Dermis blood vessel endothelial cell (primary cell): ENCODE measurements at regions not wholly inside any gene's neighbourhood (a gene's known extent, or its start where the extent isn't known, plus 50 kb on each side); places are given as distances from the start of the nearest gene placed in this dataset.
"Not testable (repeated sequence)": the region's sequence is repeated elsewhere in the genome, so short reads cannot be mapped to it uniquely, and the experiment has no call there.

Experiments
- DNase-seq: peaks from one replicate; pipeline ENCODE4 v3.0.0; 2010

GRCh38 chr9:65449886-65450610 is 165.0 kb upstream of the FOXD4L5 start:
- not testable (repeated sequence) for DNase-seq

DNA sequence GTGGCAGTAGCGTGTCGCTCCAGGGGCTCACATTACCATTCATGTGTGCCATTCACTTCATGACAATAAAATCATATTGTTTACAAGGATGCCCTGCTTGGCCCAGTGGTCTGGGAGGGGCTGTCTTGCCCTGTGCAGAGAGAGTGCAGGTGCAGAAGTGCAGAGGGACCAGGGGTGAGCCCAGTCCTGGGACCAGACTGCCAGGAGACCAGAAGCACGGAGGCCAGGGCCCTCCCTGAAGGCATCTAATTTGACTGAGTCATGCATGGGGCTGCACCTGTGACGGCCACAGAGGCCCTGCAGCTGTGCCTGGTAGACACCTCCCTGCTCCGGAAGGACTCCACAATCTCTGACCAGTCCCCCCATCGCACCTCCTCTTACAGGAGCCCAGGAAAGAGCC is 164.4 kb upstream of the FOXD4L5 start:
- no peak for DNase-seq

GRCh38 chr9:65447146-65447545 is 162.1 kb upstream of the FOXD4L5 start:
- DNase-seq = not testable (repeated sequence)

GRCh38 chr9:65445991-65446390 is 161.0 kb upstream of the FOXD4L5 start:
- not testable (repeated sequence) for DNase-seq

GRCh38 chr9:65444943-65445342 is 159.9 kb upstream of the FOXD4L5 start:
- no peak for DNase-seq

DNA sequence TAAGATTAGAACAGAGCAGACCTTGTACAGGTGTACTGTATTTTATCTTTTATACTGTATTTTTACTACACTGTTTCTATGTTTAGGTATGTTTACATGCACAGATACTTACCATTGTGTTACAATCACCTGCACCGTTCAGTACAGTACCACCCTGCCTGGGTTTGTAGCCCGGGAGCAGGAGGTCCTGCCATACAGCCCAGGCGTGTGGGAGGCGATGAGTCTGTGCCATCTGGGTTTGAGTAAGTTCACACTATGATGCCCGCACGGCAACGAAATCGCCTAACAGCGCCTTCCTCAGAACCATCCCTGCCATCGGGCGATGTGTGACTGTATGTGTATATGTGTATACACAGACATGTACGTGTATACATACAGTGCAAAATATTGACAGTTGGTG is 157.1 kb upstream of the FOXD4L5 start:
- not testable (repeated sequence) for DNase-seq

- DNase-seq = not testable (repeated sequence)
Observed at GRCh38 chr9:65441324-65441920, 156.4 kb upstream of the FOXD4L5 start.

DNA sequence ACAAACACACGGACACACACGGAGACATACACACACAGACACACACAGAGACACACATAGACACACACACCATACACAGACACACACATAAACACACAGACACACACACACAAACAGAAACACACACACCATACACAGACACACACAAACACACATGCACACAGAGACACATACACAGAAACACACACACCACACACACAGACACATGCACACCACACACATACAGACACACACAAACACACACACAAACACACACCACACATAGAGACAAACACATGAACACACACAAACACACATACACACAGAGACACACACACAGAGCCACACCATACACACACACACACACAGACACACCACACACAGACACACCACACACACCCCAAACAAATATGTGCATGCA is 152.7 kb upstream of the FOXD4L5 start:
- no peak for DNase-seq

GRCh38 chr9:65435464-65435863 is 150.5 kb upstream of the FOXD4L5 start:
- DNase-seq = no peak

GRCh38 chr9:65432722-65433323 is 147.8 kb upstream of the FOXD4L5 start:
- no peak for DNase-seq

- DNase-seq = no peak
Observed at GRCh38 chr9:65432051-65432450, 147.0 kb upstream of the FOXD4L5 start.

GRCh38 chr9:65430221-65430620 is 145.2 kb upstream of the FOXD4L5 start:
- no peak for DNase-seq

DNA sequence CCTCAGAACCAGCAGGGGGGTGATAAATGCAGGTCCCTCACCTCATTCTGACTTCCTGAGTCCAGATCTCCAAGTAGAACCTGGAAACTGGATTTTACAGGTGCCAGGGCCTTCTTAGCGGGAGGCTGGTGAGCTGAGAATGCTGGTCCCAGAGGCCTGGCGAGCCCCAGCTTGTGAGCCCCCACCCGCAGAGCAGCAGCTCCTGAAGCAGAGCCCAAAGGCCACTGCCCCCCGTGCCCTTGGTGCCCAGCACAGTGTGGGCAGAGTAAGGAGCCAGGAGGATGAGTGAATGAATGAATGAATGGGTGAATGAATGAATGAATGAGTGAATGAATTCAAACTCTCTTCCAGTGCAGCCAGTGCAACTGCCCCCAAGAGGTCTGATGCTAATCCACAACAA is 142.4 kb upstream of the FOXD4L5 start:
- not testable (repeated sequence) for DNase-seq

DNA sequence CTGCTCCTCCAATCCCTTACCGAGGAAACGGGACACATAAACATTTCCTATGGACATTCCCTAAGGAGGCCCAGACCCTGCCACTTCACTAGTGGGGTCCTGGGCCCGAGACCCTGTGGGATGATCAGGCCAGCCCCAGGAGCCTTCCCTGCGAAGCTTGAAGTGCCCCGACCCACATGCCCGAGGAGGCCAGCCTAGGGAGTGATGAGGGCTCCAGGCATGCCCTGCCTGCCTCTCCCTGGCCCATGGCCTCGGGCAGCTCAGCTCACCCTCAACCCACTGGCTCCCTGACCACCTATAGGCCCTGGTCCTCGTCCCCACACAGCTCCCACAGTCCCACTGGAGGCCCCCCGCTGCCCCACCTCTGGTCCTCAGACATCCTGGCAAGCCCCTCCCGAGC is 141.8 kb upstream of the FOXD4L5 start:
- not testable (repeated sequence) for DNase-seq

GRCh38 chr9:65426231-65426630 is 141.2 kb upstream of the FOXD4L5 start:
- no peak for DNase-seq

DNA sequence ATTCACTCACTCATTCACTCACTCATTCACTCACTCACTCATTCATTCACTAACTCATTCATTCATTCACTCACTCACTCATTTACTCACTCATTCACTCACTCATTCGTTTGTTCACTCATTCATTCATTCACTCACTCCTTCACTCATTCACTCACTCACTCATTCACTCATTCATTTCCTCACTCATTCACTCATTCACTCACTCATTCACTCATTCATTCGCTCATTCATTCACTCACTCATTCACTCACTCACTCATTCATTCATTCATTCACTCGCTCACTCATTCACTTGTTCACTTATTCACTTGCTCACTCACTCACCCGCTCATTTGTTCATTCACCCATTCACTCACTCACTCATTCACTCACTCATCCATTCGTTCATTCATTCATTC is 140.2 kb upstream of the FOXD4L5 start:
- not testable (repeated sequence) for DNase-seq

DNA sequence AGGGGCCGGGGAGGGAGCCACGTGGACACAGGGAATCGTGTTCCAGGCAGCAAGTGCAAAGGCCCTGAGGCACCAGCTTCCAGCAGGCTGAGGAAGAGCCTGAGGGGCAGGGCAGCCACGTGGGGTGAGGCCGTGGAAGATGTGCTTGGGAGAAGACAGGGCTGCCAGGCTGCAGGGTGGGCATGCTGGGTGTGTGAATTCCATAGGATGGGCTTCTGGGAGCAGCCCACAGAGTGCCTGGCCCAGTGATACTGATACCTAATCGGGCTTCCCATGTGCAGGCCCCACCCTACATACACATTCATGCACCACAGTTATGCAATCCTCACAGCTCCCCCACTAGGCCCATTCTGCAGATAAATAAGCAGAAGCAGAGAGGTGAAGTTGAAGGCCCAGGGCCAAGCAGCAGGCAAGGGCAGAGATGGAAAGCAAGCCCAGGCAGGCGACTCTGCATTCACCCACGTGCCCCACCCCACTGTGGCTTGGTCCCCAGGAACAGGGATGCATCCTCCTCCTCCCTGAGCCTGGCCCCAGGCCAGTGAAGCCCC is 139.5 kb upstream of the FOXD4L5 start:
- DNase-seq = not testable (repeated sequence)

- not testable (repeated sequence) for DNase-seq
Observed at GRCh38 chr9:65423691-65424436, 138.9 kb upstream of the FOXD4L5 start.

DNA sequence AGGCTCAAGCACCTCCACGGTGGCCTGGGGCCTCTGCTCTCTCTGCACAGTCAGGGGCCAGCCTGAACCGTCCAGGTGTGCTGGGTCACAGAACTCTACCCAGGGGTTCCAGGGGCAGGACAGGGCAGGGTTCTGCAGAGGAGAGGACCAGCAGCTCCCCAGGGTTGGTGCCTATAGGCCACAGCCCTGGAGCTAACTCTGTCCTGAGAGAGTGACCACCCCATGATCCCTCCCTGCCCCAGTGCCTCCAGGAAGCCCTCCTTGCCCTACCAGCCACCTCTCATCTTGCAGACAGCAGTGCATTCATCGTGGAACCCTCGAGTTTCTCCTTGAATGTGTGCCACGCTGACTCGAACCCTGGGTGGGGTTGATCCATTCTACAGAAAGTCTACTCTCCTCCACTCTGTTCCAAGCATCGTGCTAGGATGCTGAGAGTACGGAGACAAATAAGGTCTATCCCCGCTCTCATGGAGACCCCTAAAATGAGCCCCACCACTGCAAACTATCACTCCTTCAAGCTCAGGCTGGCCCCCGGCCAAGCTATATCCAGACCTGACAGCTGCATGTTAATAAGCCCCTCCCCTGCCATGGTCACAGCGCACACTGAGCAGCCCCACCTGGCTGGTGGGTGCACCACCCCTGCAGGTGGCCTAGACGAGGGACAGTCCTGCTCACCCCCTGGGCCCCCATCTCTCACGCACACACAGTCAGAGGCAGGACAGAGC is 138.1 kb upstream of the FOXD4L5 start:
- not testable (repeated sequence) for DNase-seq

- DNase-seq = not testable (repeated sequence)
Observed at GRCh38 chr9:65421486-65421885, 136.5 kb upstream of the FOXD4L5 start.

GRCh38 chr9:65420771-65421170 is 135.8 kb upstream of the FOXD4L5 start:
- DNase-seq = no peak

GRCh38 chr9:65418966-65419365 is 134.0 kb upstream of the FOXD4L5 start:
- not testable (repeated sequence) for DNase-seq
